K562 (cell line): ENCODE measurements at regions not wholly inside any gene's neighbourhood (a gene's known extent, or its start where the extent isn't known, plus 50 kb on each side); places are given as distances from the start of the nearest gene placed in this dataset.

Experiments used
- ATAC-seq: fragments of 200-7000 bp; cut with Tn5 transposase; 3 replicates; pipeline ENCODE4 v1.9.1; 2020; ENCODE audit warnings: moderate library complexity
- BruUV-seq: library from RNA; stranded (reverse); fragments of 400-500 nt; replicated peaks from 2 replicates; lab custom pipeline; 2021; lab: Mats Ljungman, UMichigan
- CTCF ChIA-PET: fragments of 300-600 bp; formaldehyde crosslinking; extraction: SDS; loops from one replicate; lab custom pipeline; 2021; ENCODE audit warnings: low intra/inter-chr PET ratio; lab: Yijun Ruan, JAX
- POLR2A ChIA-PET: fragments of 300-600, 350-650 bp; sonication (Branson Sonifier 250); formaldehyde crosslinking; extraction: SDS; loops from one replicate; lab custom pipeline; 2021; ENCODE audit warnings: antibody characterized with exemption, inconsistent platforms; lab: Yijun Ruan, JAX
- DNase-seq, 4 experiments: peaks; one replicate each; pipeline versions ENCODE4 v3.0.0 to v3.0.0-alpha.2; 2011 to 2018; ENCODE audit warnings: low spot score in 3 of 4, mixed read lengths in 3 of 4; ENCODE audit errors: extremely low read depth in 1 of 4
- FAIRE-seq: peaks from 2 replicates; lab custom pipeline; 2011; peaks lifted over from hg19 to GRCh38; lab: Jason Lieb, UNC
- H2AFZ ChIP-seq: 2 replicates; pipeline ENCODE4 v1.6.0; 2011; ENCODE audit warnings: low read depth, low read length, control low read depth, inconsistent platforms
- H3K27ac ChIP-seq: fragments of 200-600 bp; 3 replicates; pipeline ENCODE4 v1.8.0; 2011; ENCODE audit warnings: low read depth, mild to moderate bottlenecking, control low read depth, inconsistent platforms, low read length, moderate library complexity, mixed read lengths; ENCODE audit errors: extremely low read depth
- H3K27me3 ChIP-seq, 2 experiments: fragments of 300-600 bp in 1 of 2; 2 replicates in 1 of 2; 3 replicates in 1 of 2; pipeline versions ENCODE4 v1.6.0 to v1.8.0; 2011; ENCODE audit warnings: inconsistent platforms in 2 of 2, low read length in 2 of 2, mild to moderate bottlenecking in 1 of 2, mixed read lengths in 1 of 2, moderate library complexity in 1 of 2; ENCODE audit not compliant: control insufficient read depth in 2 of 2, insufficient read depth in 2 of 2
- H3K36me3 ChIP-seq: fragments of 300-600 bp; 3 replicates; pipeline ENCODE4 v1.8.0; 2011; ENCODE audit warnings: mild to moderate bottlenecking, low read length, inconsistent platforms; ENCODE audit not compliant: control insufficient read depth, insufficient read depth
- H3K4me1 ChIP-seq, 2 experiments: fragments of 200-600 bp in 1 of 2; replicated peaks in 1 of 2; 2 replicates in 1 of 2; 3 replicates in 1 of 2; pipeline versions ENCODE4 v1.5.1 to v1.8.0; 2011; ENCODE audit warnings: inconsistent platforms in 2 of 2, low read length in 2 of 2, mild to moderate bottlenecking in 1 of 2, mixed read lengths in 1 of 2, moderate library complexity in 1 of 2; ENCODE audit not compliant: control insufficient read depth in 2 of 2, insufficient read depth in 2 of 2
- H3K4me2 ChIP-seq: 2 replicates; pipeline ENCODE4 v1.6.1; 2011; ENCODE audit warnings: low read length, control low read depth, inconsistent platforms, mixed read lengths; ENCODE audit not compliant: insufficient read depth
- H3K4me3 ChIP-seq: fragments of 200-600 bp; sonication (generic), shearing (Covaris generic); 2 replicates; pipeline ENCODE4 v1.5.1; 2016; ENCODE audit warnings: control low read depth, inconsistent platforms
- H3K79me2 ChIP-seq: fragments of 200-600 bp; 3 replicates; pipeline ENCODE4 v1.8.0; 2011; ENCODE audit warnings: low read length, inconsistent platforms; ENCODE audit not compliant: control insufficient read depth, insufficient read depth
- H3K9ac ChIP-seq, 2 experiments: 2 replicates each; pipeline versions ENCODE4 v1.6.0 to v1.6.1; 2011; ENCODE audit warnings: low read depth in 2 of 2, low read length in 2 of 2, control low read depth in 1 of 2, inconsistent platforms in 1 of 2, mild to moderate bottlenecking in 1 of 2, mixed read lengths in 1 of 2; ENCODE audit not compliant: insufficient read depth in 1 of 2
- H3K9me1 ChIP-seq: one replicate; pipeline ENCODE4 v1.6.0; 2011; ENCODE audit warnings: inconsistent platforms, mild to moderate bottlenecking, low read length, moderate library complexity; ENCODE audit not compliant: control insufficient read depth, insufficient read depth
- H3K9me3 ChIP-seq: replicated peaks from 2 replicates; pipeline ENCODE4 v1.5.1; 2011; ENCODE audit warnings: low read depth, low read length, inconsistent platforms; ENCODE audit not compliant: control insufficient read depth, insufficient read depth
- H4K20me1 ChIP-seq: replicated peaks from 2 replicates; pipeline ENCODE4 v1.6.1; 2011; ENCODE audit warnings: low read length, inconsistent platforms, mixed read lengths; ENCODE audit not compliant: control insufficient read depth, insufficient read depth
- C11orf30 ChIP-seq: fragments of 450-650 bp; IDR thresholded peaks from 2 replicates; pipeline ENCODE4 v1.6.1; 2016; ENCODE audit warnings: low read depth, mild to moderate bottlenecking
- MTA1 ChIP-seq: fragments of 450-650 bp; IDR thresholded peaks from 2 replicates; pipeline ENCODE4 v1.6.1; 2017; ENCODE audit warnings: borderline replicate concordance
- PHF21A ChIP-seq: fragments of 450-650 bp; IDR thresholded peaks from 2 replicates; pipeline ENCODE4 v1.6.1; 2017; ENCODE audit warnings: low read depth, borderline replicate concordance
- TCF3 ChIP-seq: sonication (generic); formaldehyde crosslinking; IDR thresholded peaks from 2 replicates; pipeline ENCODE4 v1.4.0; 2020; ENCODE audit warnings: mild to moderate bottlenecking, missing genetic modification reagents
- ZC3H11A ChIP-seq: IDR thresholded peaks from 2 replicates; pipeline ENCODE4 v1.6.1; 2012; ENCODE audit warnings: low read depth, low read length, improper control_type of control experiment
- ZNF316 ChIP-seq: fragments of 450-650 bp; IDR thresholded peaks from 2 replicates; pipeline ENCODE4 v1.6.1; 2016
- ZNF778 ChIP-seq: fragments of 450-650 bp; formaldehyde crosslinking; IDR thresholded peaks from 2 replicates; pipeline ENCODE4 v1.4.0; 2020; ENCODE audit warnings: mild to moderate bottlenecking, moderate library complexity
- ZNF79 ChIP-seq: fragments of 250-450 bp; sonication (Bioruptor Pico); IDR thresholded peaks from 2 replicates; pipeline ENCODE4 v1.4.0; 2020; ENCODE audit warnings: low read depth, mild to moderate bottlenecking, moderate library complexity
- in situ Hi-C: fragments of 300-500 bp; cut with MboI; formaldehyde crosslinking; loops from 4 replicates; pipeline ENCODE4 v1.15.0; 2018; ENCODE audit warnings: inconsistent platforms, mixed read lengths
- intact Hi-C: fragments of 100-400 bp; cut with micrococcal nuclease; formaldehyde crosslinking; loops from 2 replicates; pipeline ENCODE4 v1.14.2; 2022
- TF ChIP-seq, protein P1 (sequence below): IDR thresholded peaks from 2 replicates; pipeline ENCODE4 v1.6.1; 2012; ENCODE audit warnings: low read depth, low read length, improper control_type of control experiment, borderline replicate concordance
- TF ChIP-seq, protein P2 (sequence below), 2 experiments: fragments of 150-350 bp in 1 of 2; IDR thresholded peaks; 2 replicates each; pipeline ENCODE4 v1.6.1; 2012 to 2016; ENCODE audit warnings: low read depth in 2 of 2, low read length in 2 of 2, mild to moderate bottlenecking in 1 of 2, moderate library complexity in 1 of 2
- TF ChIP-seq, protein P3 (sequence below): fragments of 450-650 bp; formaldehyde crosslinking; IDR thresholded peaks from 2 replicates; pipeline ENCODE4 v1.4.0; 2020; ENCODE audit warnings: mild to moderate bottlenecking

GRCh38 chr4:96241819-96242218 is 401.9 kb downstream of the PDHA2 start (continued):
- TF ChIP-seq ZNF778 (CRISPR knock-in tag) (no peak), PHF21A (no peak), ZNF316 (peak; percentile 62), TCF3 (no peak), C11orf30 (peak; percentile 37; the same call in 1 of the 2 replicates)
- TF ChIP-seq, protein P1, sequence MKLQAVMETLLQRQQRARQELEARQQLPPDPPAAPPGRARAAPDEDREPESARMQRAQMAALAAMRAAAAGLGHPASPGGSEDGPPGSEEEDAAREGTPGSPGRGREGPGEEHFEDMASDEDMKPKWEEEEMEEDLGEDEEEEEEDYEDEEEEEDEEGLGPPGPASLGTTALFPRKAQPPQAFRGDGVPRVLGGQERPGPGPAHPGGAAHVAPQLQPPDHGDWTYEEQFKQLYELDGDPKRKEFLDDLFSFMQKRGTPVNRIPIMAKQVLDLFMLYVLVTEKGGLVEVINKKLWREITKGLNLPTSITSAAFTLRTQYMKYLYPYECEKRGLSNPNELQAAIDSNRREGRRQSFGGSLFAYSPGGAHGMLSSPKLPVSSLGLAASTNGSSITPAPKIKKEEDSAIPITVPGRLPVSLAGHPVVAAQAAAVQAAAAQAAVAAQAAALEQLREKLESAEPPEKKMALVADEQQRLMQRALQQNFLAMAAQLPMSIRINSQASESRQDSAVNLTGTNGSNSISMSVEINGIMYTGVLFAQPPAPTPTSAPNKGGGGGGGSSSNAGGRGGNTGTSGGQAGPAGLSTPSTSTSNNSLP: no peak

GRCh38 chr4:96247096-96247495 is 407.2 kb downstream of the PDHA2 start:
- in situ Hi-C loops: no loop called here
- no peak overlapping the region for H3K27ac ChIP-seq
- no peaks in the 10 kb centered on the region for H3K79me2 ChIP-seq
- POLR2A ChIA-PET: no interaction called here
- intact Hi-C loops: no loop called here
- FAIRE-seq (no peak), ATAC-seq (no peak), DNase-seq (no peak)
- H3K9ac ChIP-seq: no peak overlapping the region
- no peak overlapping the region for H3K4me3 ChIP-seq
- TF ChIP-seq ZC3H11A (no peak), ZNF79 (CRISPR knock-in tag) (no peak), MTA1 (no peak)
- TF ChIP-seq, protein P2, sequence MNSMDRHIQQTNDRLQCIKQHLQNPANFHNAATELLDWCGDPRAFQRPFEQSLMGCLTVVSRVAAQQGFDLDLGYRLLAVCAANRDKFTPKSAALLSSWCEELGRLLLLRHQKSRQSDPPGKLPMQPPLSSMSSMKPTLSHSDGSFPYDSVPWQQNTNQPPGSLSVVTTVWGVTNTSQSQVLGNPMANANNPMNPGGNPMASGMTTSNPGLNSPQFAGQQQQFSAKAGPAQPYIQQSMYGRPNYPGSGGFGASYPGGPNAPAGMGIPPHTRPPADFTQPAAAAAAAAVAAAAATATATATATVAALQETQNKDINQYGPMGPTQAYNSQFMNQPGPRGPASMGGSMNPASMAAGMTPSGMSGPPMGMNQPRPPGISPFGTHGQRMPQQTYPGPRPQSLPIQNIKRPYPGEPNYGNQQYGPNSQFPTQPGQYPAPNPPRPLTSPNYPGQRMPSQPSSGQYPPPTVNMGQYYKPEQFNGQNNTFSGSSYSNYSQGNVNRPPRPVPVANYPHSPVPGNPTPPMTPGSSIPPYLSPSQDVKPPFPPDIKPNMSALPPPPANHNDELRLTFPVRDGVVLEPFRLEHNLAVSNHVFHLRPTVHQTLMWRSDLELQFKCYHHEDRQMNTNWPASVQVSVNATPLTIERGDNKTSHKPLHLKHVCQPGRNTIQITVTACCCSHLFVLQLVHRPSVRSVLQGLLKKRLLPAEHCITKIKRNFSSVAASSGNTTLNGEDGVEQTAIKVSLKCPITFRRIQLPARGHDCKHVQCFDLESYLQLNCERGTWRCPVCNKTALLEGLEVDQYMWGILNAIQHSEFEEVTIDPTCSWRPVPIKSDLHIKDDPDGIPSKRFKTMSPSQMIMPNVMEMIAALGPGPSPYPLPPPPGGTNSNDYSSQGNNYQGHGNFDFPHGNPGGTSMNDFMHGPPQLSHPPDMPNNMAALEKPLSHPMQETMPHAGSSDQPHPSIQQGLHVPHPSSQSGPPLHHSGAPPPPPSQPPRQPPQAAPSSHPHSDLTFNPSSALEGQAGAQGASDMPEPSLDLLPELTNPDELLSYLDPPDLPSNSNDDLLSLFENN (IDR thresholded peaks at IDR 0.05; ENCODE audit: low read depth in 2 of 2, low read length in 2 of 2): no peak
- TF ChIP-seq, protein P3, sequence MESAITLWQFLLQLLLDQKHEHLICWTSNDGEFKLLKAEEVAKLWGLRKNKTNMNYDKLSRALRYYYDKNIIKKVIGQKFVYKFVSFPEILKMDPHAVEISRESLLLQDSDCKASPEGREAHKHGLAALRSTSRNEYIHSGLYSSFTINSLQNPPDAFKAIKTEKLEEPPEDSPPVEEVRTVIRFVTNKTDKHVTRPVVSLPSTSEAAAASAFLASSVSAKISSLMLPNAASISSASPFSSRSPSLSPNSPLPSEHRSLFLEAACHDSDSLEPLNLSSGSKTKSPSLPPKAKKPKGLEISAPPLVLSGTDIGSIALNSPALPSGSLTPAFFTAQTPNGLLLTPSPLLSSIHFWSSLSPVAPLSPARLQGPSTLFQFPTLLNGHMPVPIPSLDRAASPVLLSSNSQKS (CRISPR knock-in tag): no peak
- no peaks in the 10 kb centered on the region for H3K36me3 ChIP-seq
- H3K27me3 ChIP-seq: no peaks in the 10 kb centered on the region; a peak in 1 of 5 replicates
- H3K4me1 ChIP-seq: no peaks in the 10 kb centered on the region
- BruUV-seq: no TSS peak
- no peaks in the 10 kb centered on the region for H3K9me3 ChIP-seq
- no peaks in the 10 kb centered on the region for H3K9me1 ChIP-seq
- H2AFZ ChIP-seq: no peak overlapping the region
- no peaks in the 10 kb centered on the region for H4K20me1 ChIP-seq
- CTCF ChIA-PET: no interaction called here
- no peak overlapping the region for H3K4me2 ChIP-seq
